CD4-positive, alpha-beta memory T cell (primary cell): ENCODE measurements at regions not wholly inside any gene's neighbourhood (a gene's known extent, or its start where the extent isn't known, plus 50 kb on each side); places are given as distances from the start of the nearest gene placed in this dataset.

Source experiments
- CTCF ChIA-PET: fragments of 350-600 bp; sonication (Branson Sonifier 250); formaldehyde crosslinking; loops from one replicate; lab custom pipeline; 2021; ENCODE audit warnings: inconsistent platforms; ENCODE audit not compliant: partially characterized antibody; lab: Charles Lee
- POLR2A ChIA-PET: fragments of 350-600 bp; sonication (Branson Sonifier 250); formaldehyde crosslinking; loops from one replicate; lab custom pipeline; 2021; ENCODE audit not compliant: partially characterized antibody; lab: Charles Lee
- DNase-seq, 5 donors: peaks; one replicate each; pipeline versions ENCODE4 v3.0.0 to v3.0.0-alpha.2; 2020 to 2022; ENCODE audit warnings: mixed read lengths in 1 of 5
- H3K27ac ChIP-seq: one replicate; pipeline ENCODE4 v1.7.0; 2013; ENCODE audit warnings: low read depth, low read length
- H3K27me3 ChIP-seq: 2 replicates; pipeline ENCODE4 v1.7.0; 2013; ENCODE audit warnings: mild to moderate bottlenecking, low read length, moderate library complexity; ENCODE audit not compliant: insufficient read depth
- H3K36me3 ChIP-seq: 2 replicates; pipeline ENCODE4 v1.7.0; 2013; ENCODE audit warnings: mild to moderate bottlenecking, low read length, moderate library complexity; ENCODE audit not compliant: insufficient read depth
- H3K4me1 ChIP-seq: 2 replicates; pipeline ENCODE4 v1.7.0; 2013; ENCODE audit warnings: mild to moderate bottlenecking, low read length, moderate library complexity; ENCODE audit not compliant: insufficient read depth
- H3K4me3 ChIP-seq, 2 donors: one replicate each; pipeline ENCODE4 v1.7.0; 2013; ENCODE audit warnings: low read length in 2 of 2, mild to moderate bottlenecking in 1 of 2
- H3K9me3 ChIP-seq, 2 donors: one replicate each; pipeline ENCODE4 v1.7.0; 2013; ENCODE audit warnings: low read length in 2 of 2, control low read depth in 1 of 2; ENCODE audit not compliant: control insufficient read depth in 1 of 2
- H3K27ac Mint-ChIP-seq, 7 donors: one replicate each; pipeline ENCODE4 v1.8.0; 2020 to 2021; ENCODE audit warnings: mixed read lengths in 7 of 7, mild to moderate bottlenecking in 6 of 7, inconsistent platforms in 3 of 7, moderate library complexity in 3 of 7
- H3K27me3 Mint-ChIP-seq, 2 donors: one replicate each; pipeline ENCODE4 v1.8.0; 2020 to 2021; ENCODE audit warnings: mixed read lengths in 2 of 2
- H3K36me3 Mint-ChIP-seq, 2 donors: one replicate each; pipeline ENCODE4 v1.8.0; 2020 to 2021; ENCODE audit warnings: mixed read lengths in 2 of 2, inconsistent platforms in 1 of 2, mild to moderate bottlenecking in 1 of 2
- H3K4me1 Mint-ChIP-seq, 4 donors: one replicate each; pipeline ENCODE4 v1.8.0; 2020 to 2021; ENCODE audit warnings: mixed read lengths in 4 of 4, mild to moderate bottlenecking in 1 of 4
- H3K4me3 Mint-ChIP-seq, 8 donors: one replicate each; pipeline ENCODE4 v1.8.0; 2020 to 2021; ENCODE audit warnings: mixed read lengths in 8 of 8, mild to moderate bottlenecking in 7 of 8, moderate library complexity in 6 of 8, inconsistent platforms in 3 of 8
- H3K9me3 Mint-ChIP-seq, 8 donors: one replicate each; pipeline ENCODE4 v1.8.0; 2020 to 2021; ENCODE audit warnings: mixed read lengths in 8 of 8, mild to moderate bottlenecking in 5 of 8, inconsistent platforms in 3 of 8, moderate library complexity in 1 of 8
- intact Hi-C: fragments of 100-400 bp; cut with micrococcal nuclease; formaldehyde crosslinking; loops from one replicate; pipeline ENCODE4 v1.15.1; 2023

- intact Hi-C loops = no loop called here
- Mint-ChIP-seq H3K9me3 (peaks cover 0 to 3% (median 0%) of the 10 kb centered on the region in 8 donors), H3K27me3 (peaks cover 2% of the 10 kb centered on the region in 2 donors), H3K4me3 (no peak overlapping the region), H3K36me3 (no peaks in the 10 kb centered on the region), H3K4me1 (peaks cover 2 to 12% (median 5%) of the 10 kb centered on the region in 4 donors), H3K27ac (no peak overlapping the region)
- no peak for DNase-seq
- POLR2A ChIA-PET = no interaction called here
- H3K36me3 ChIP-seq = no peaks in the 10 kb centered on the region
- no peaks in the 10 kb centered on the region for H3K4me1 ChIP-seq
- CTCF ChIA-PET = no interaction called here
- no peaks in the 10 kb centered on the region for H3K27me3 ChIP-seq
- no peak overlapping the region for H3K4me3 ChIP-seq
- H3K27ac ChIP-seq = no peak overlapping the region
- no peaks in the 10 kb centered on the region for H3K9me3 ChIP-seq
Measured at GRCh38 chr2:2708575-2709430, 377.7 kb upstream of the MYT1L start.

- no peak overlapping the region for H3K27ac ChIP-seq
- H3K36me3 ChIP-seq = no peaks in the 10 kb centered on the region
- H3K4me1 ChIP-seq = no peaks in the 10 kb centered on the region
- no peaks in the 10 kb centered on the region for H3K36me3 Mint-ChIP-seq
- CTCF ChIA-PET = no interaction called here
- peaks cover 0 to 3% (median 0%) of the 10 kb centered on the region in 8 donors for H3K9me3 Mint-ChIP-seq
- intact Hi-C loops = no loop called here
- no peak for DNase-seq
- H3K4me1 Mint-ChIP-seq = peaks cover 2 to 12% (median 5%) of the 10 kb centered on the region in 4 donors
- H3K27me3 Mint-ChIP-seq = peaks cover 0 to 2% of the 10 kb centered on the region in 2 donors
- H3K9me3 ChIP-seq = no peaks in the 10 kb centered on the region
- no peaks in the 10 kb centered on the region for H3K27me3 ChIP-seq
- POLR2A ChIA-PET = no interaction called here
- peak overlapping the region in 1 of 7 donors; percentile 50 for H3K27ac Mint-ChIP-seq
- H3K4me3 Mint-ChIP-seq = no peak overlapping the region
- H3K4me3 ChIP-seq = no peak overlapping the region
Measured at GRCh38 chr2:2707206-2707991, 376.3 kb upstream of the MYT1L start.

- Mint-ChIP-seq H3K27me3 (no peaks in the 10 kb centered on the region), H3K36me3 (no peaks in the 10 kb centered on the region), H3K9me3 (peaks cover 0 to 3% (median 0%) of the 10 kb centered on the region in 8 donors), H3K4me3 (no peak overlapping the region), H3K27ac (no peak overlapping the region), H3K4me1 (peaks cover 2 to 12% (median 5%) of the 10 kb centered on the region in 4 donors)
- Histone ChIP-seq H3K9me3 (no peaks in the 10 kb centered on the region), H3K27ac (no peak overlapping the region), H3K27me3 (no peaks in the 10 kb centered on the region), H3K36me3 (no peaks in the 10 kb centered on the region), H3K4me3 (no peak overlapping the region), H3K4me1 (no peaks in the 10 kb centered on the region)
- CTCF ChIA-PET = no interaction called here
- POLR2A ChIA-PET = no interaction called here
- intact Hi-C loops = no loop called here
- no peak for DNase-seq
Measured at GRCh38 chr2:2706306-2706705, 375.2 kb upstream of the MYT1L start.

- ChIA-PET POLR2A (no interaction called here), CTCF (no interaction called here)
- intact Hi-C loops = no loop called here
- Histone ChIP-seq H3K4me1 (no peaks in the 10 kb centered on the region), H3K27me3 (no peaks in the 10 kb centered on the region), H3K9me3 (no peaks in the 10 kb centered on the region), H3K4me3 (no peak overlapping the region), H3K36me3 (no peaks in the 10 kb centered on the region), H3K27ac (no peak overlapping the region)
- Mint-ChIP-seq H3K36me3 (no peaks in the 10 kb centered on the region), H3K4me3 (no peak overlapping the region), H3K9me3 (peaks cover 0 to 3% (median 0%) of the 10 kb centered on the region in 8 donors), H3K4me1 (peaks cover 2 to 12% (median 5%) of the 10 kb centered on the region in 4 donors), H3K27ac (no peak overlapping the region), H3K27me3 (no peaks in the 10 kb centered on the region)
- no peak for DNase-seq
Measured at GRCh38 chr2:2705871-2706270, 374.8 kb upstream of the MYT1L start.

- H3K9me3 Mint-ChIP-seq = peaks cover 0 to 3% (median 0%) of the 10 kb centered on the region in 8 donors
- Histone ChIP-seq H3K27ac (no peak overlapping the region), H3K27me3 (no peaks in the 10 kb centered on the region), H3K4me1 (no peaks in the 10 kb centered on the region), H3K9me3 (no peaks in the 10 kb centered on the region), H3K4me3 (no peak overlapping the region), H3K36me3 (no peaks in the 10 kb centered on the region)
- H3K36me3 Mint-ChIP-seq = no peaks in the 10 kb centered on the region
- CTCF ChIA-PET = no interaction called here
- DNase-seq = no peak
- no peaks in the 10 kb centered on the region for H3K27me3 Mint-ChIP-seq
- intact Hi-C loops = no loop called here
- H3K27ac Mint-ChIP-seq = peak overlapping the region in 3 of 7 donors; percentile 18 to 70 (median 55)
- no peak overlapping the region for H3K4me3 Mint-ChIP-seq
- H3K4me1 Mint-ChIP-seq = peaks cover 2 to 12% (median 5%) of the 10 kb centered on the region in 4 donors
- POLR2A ChIA-PET = no interaction called here
Measured at GRCh38 chr2:2704428-2705090, 373.5 kb upstream of the MYT1L start.

GRCh38 chr2:2703762-2704427 is 372.8 kb upstream of the MYT1L start:
- no peak overlapping the region for H3K4me3 Mint-ChIP-seq
- Histone ChIP-seq H3K36me3 (no peaks in the 10 kb centered on the region), H3K27ac (no peak overlapping the region), H3K4me1 (no peaks in the 10 kb centered on the region), H3K4me3 (no peak overlapping the region), H3K9me3 (no peaks in the 10 kb centered on the region), H3K27me3 (no peaks in the 10 kb centered on the region)
- intact Hi-C loops = no loop called here
- no peaks in the 10 kb centered on the region for H3K27me3 Mint-ChIP-seq
- H3K9me3 Mint-ChIP-seq = peaks cover 0 to 3% (median 0%) of the 10 kb centered on the region in 8 donors
- peaks cover 2 to 12% (median 5%) of the 10 kb centered on the region in 4 donors for H3K4me1 Mint-ChIP-seq
- no peak for DNase-seq
- CTCF ChIA-PET = no interaction called here
- H3K36me3 Mint-ChIP-seq = no peaks in the 10 kb centered on the region
- POLR2A ChIA-PET = no interaction called here
- H3K27ac Mint-ChIP-seq = no peak overlapping the region
